GM12878 (cell line): ENCODE measurements at regions not wholly inside any gene's neighbourhood (a gene's known extent, or its start where the extent isn't known, plus 50 kb on each side); places are given as distances from the start of the nearest gene placed in this dataset.

Experiments used
- ATAC-seq: fragments of 200-7000 bp; cut with Tn5 transposase; 3 replicates; pipeline ENCODE4 v1.9.1; 2020; ENCODE audit warnings: mild to moderate bottlenecking, moderate library complexity
- BruUV-seq: library from RNA; stranded (reverse); fragments of 400-500 nt; replicated peaks from 2 replicates; lab custom pipeline; 2021; lab: Mats Ljungman, UMichigan
- CTCF ChIA-PET: fragments of 300-600 bp; sonication (Branson Sonifier 250); formaldehyde crosslinking; extraction: SDS; loops from one replicate; lab custom pipeline; 2021; ENCODE audit warnings: inconsistent platforms; lab: Yijun Ruan, JAX
- POLR2A ChIA-PET: fragments of 350-600 bp; formaldehyde crosslinking; extraction: SDS; loops from one replicate; lab custom pipeline; 2021; ENCODE audit warnings: inconsistent platforms; lab: Charles Lee
- RAD21 ChIA-PET: fragments of 300-600 bp; sonication (Branson Sonifier 250); formaldehyde crosslinking; loops from one replicate; lab custom pipeline; 2023; ENCODE audit warnings: antibody characterized with exemption; ENCODE audit not compliant: unreplicated experiment; lab: Charles Lee
- SMC1A ChIA-PET: fragments of 300-600 bp; sonication (Branson Sonifier 250); formaldehyde crosslinking; loops from one replicate; lab custom pipeline; 2023; ENCODE audit not compliant: unreplicated experiment, uncharacterized antibody; lab: Charles Lee
- DNase-seq: peaks from one replicate; pipeline ENCODE4 v3.0.0-alpha.2; 2011; ENCODE audit warnings: low read depth, low spot score
- FAIRE-seq: peaks from 3 replicates; lab custom pipeline; 2011; peaks lifted over from hg19 to GRCh38; lab: Jason Lieb, UNC
- H2AFZ ChIP-seq: 2 replicates; pipeline ENCODE4 v1.6.0; 2011; ENCODE audit warnings: low read depth, low read length, control low read depth; ENCODE audit not compliant: control insufficient read depth
- H3K27ac ChIP-seq: 2 replicates; pipeline ENCODE4 v1.5.1; 2011; ENCODE audit warnings: control low read depth; ENCODE audit not compliant: control insufficient read depth, insufficient read depth
- H3K27me3 ChIP-seq, 2 experiments: replicated peaks in 1 of 2; 2 replicates each; pipeline versions ENCODE4 v1.6.0 to v1.6.1; 2011; ENCODE audit warnings: low read length in 1 of 2; ENCODE audit not compliant: control insufficient read depth in 2 of 2, insufficient read depth in 2 of 2
- H3K36me3 ChIP-seq, 2 experiments: 2 replicates each; pipeline ENCODE4 v1.5.1; 2011; ENCODE audit warnings: low read length in 1 of 2; ENCODE audit not compliant: control insufficient read depth in 2 of 2, insufficient read depth in 2 of 2
- H3K4me1 ChIP-seq: 2 replicates; pipeline ENCODE4 v1.6.1; 2011; ENCODE audit warnings: mild to moderate bottlenecking, low read length, moderate library complexity, mixed read lengths; ENCODE audit not compliant: control insufficient read depth, insufficient read depth
- H3K4me2 ChIP-seq: 2 replicates; pipeline ENCODE4 v1.6.0; 2011; ENCODE audit warnings: control low read depth; ENCODE audit not compliant: control insufficient read depth, insufficient read depth
- H3K4me3 ChIP-seq: fragments of 200-600 bp; sonication (generic); 2 replicates; pipeline ENCODE4 v1.5.1; 2016
- H3K79me2 ChIP-seq: 2 replicates; pipeline ENCODE4 v1.6.0; 2011; ENCODE audit warnings: low read length; ENCODE audit not compliant: control insufficient read depth, insufficient read depth
- H3K9ac ChIP-seq: 2 replicates; pipeline ENCODE4 v1.8.0; 2011; ENCODE audit warnings: low read length, control low read depth, mixed read lengths; ENCODE audit not compliant: control insufficient read depth, insufficient read depth
- H3K9me3 ChIP-seq: replicated peaks from 3 replicates; pipeline ENCODE4 v1.5.1; 2011; ENCODE audit warnings: mild to moderate bottlenecking, low read length; ENCODE audit not compliant: control insufficient read depth, insufficient read depth
- H4K20me1 ChIP-seq: 2 replicates; pipeline ENCODE4 v1.6.0; 2011; ENCODE audit not compliant: control insufficient read depth, insufficient read depth
- CEBPZ ChIP-seq: fragments of 150-350 bp; IDR thresholded peaks from 2 replicates; pipeline ENCODE4 v1.6.1; 2016; ENCODE audit warnings: low read depth, low read length
- E2F4 ChIP-seq: IDR thresholded peaks from 2 replicates; pipeline ENCODE4 v1.6.1; 2012; ENCODE audit warnings: low read depth, low read length, improper control_type of control experiment
- ELK1 ChIP-seq: IDR thresholded peaks from 2 replicates; pipeline ENCODE4 v1.6.1; 2012; ENCODE audit warnings: low read depth, low read length, improper control_type of control experiment
- KDM1A ChIP-seq: fragments of 200-600 bp; sonication (generic); IDR thresholded peaks from 2 replicates; pipeline ENCODE4 v1.6.1; 2016; ENCODE audit warnings: borderline replicate concordance
- RELB ChIP-seq: fragments of 450-650 bp; IDR thresholded peaks from 2 replicates; pipeline ENCODE4 v1.6.1; 2017; ENCODE audit warnings: low read depth, mild to moderate bottlenecking, moderate library complexity
- SUZ12 ChIP-seq: fragments of 200-600 bp; sonication (generic); IDR thresholded peaks from one replicate; pipeline ENCODE4 v1.6.1; 2018; ENCODE audit warnings: antibody characterized with exemption, mild to moderate bottlenecking; ENCODE audit not compliant: unreplicated experiment
- TARDBP ChIP-seq: IDR thresholded peaks from 2 replicates; pipeline ENCODE4 v1.6.1; 2016; ENCODE audit warnings: borderline replicate concordance
- TCF7 ChIP-seq: IDR thresholded peaks from 2 replicates; pipeline ENCODE4 v1.6.1; 2014; ENCODE audit warnings: antibody characterized with exemption, borderline replicate concordance
- ZNF384 ChIP-seq: IDR thresholded peaks from 2 replicates; pipeline ENCODE4 v1.6.1; 2012; ENCODE audit warnings: low read depth, mild to moderate bottlenecking, low read length, improper control_type of control experiment, borderline replicate concordance
- WGBS: methylation state at CpG from one replicate; pipeline ENCODE4 v1.1.6; 2016; ENCODE audit warnings: low lambda C conversion rate; ENCODE audit not compliant: insufficient replicate concordance, insufficient coverage; ENCODE audit errors: missing lambda C conversion rate; 5-methylcytosine and 5-hydroxymethylcytosine counted together
- in situ Hi-C: fragments of 300-500 bp; cut with MboI; formaldehyde crosslinking; loops from 9 replicates; pipeline ENCODE4 v1.14.3; 2018; ENCODE audit warnings: mixed read lengths
- intact Hi-C: fragments of 100-400 bp; cut with micrococcal nuclease; formaldehyde crosslinking; loops from one replicate; pipeline ENCODE4 v1.14.2; 2022; ENCODE audit not compliant: unreplicated experiment

DNA sequence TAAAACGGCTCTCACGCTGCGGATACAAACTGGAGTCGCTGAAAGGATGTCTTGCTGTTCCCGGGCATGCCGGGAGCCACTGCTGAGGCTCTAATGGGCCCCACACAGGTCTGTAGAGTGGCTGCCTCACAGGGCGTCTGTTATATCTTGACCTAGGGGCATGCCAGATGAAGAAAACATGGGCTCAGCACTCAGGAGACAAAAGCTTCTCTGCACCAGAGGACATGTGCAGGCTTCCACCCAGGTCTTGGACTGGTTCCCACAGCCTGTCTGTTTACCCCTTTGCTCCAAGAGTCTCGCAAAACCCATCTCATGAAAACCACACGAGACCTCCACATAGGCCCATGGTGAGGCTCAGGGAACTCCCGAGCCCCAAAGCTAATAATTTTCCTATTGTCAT lies 134.2 kb downstream of the RPS29 start:
- CTCF ChIA-PET, result interaction anchor here (1.4 to 1.7 kb wide), 2 partner anchors 10 kb away, joined by 4 to 9 read pairs; no protein-coding TSS in a partner anchor
- Histone ChIP-seq H3K27me3 (no peaks in the 10 kb centered on the region; a peak in 1 of 4 replicates), H3K4me1 (no peaks in the 10 kb centered on the region), H3K4me3 (no peak overlapping the region), H3K79me2 (no peaks in the 10 kb centered on the region), H2AFZ (no peak overlapping the region)
- no peak for TF ChIP-seq TARDBP
- no peak for TF ChIP-seq ELK1
- TF ChIP-seq, all 136 proteins: peak for 0
- intact Hi-C loops, result no loop called here
- Histone ChIP-seq H3K36me3 (no peaks in the 10 kb centered on the region), H3K27ac (no peak overlapping the region), H3K9me3 (no peaks in the 10 kb centered on the region), H3K4me2 (no peak overlapping the region), H4K20me1 (no peaks in the 10 kb centered on the region), H3K9ac (no peak overlapping the region)
- ChIA-PET SMC1A (no interaction called here), RAD21 (interaction anchor here (0.5 kb wide), 1 partner anchor 356 kb away, joined by 4 read pairs; no protein-coding TSS in a partner anchor), POLR2A (no interaction called here)
- FAIRE-seq (no peak), ATAC-seq (no peak), DNase-seq (no peak)
- 36% methylated on average over 10 of the region's 10 CpGs for WGBS
- in situ Hi-C loops, result loop anchor here (25.0 kb wide), 1 partner anchor 310 kb away; the partner anchor contains the start of gene KLHDC2
- BruUV-seq, result no TSS peak

DNA sequence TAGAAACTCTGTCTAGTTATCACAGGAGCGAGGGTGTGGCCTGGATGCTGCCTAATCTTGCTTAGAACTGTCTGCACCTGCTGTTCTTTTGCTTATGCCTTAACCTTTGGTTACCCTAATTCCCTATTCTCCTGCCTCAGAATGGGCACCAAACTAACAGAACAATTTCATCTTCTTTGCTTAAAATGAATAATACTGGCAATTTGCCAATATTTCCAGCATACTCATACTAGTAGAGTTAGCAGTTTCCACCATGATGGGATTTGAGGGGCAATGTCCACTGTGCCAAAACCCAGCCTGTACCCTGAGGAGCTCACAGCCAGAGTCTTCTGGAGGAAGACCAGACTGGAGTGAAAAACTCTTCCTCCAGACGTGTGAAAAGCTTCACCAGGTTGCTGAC lies 136.4 kb downstream of the RPS29 start:
- H3K9me3 ChIP-seq, result no peaks in the 10 kb centered on the region
- no peaks in the 10 kb centered on the region for H3K79me2 ChIP-seq
- in situ Hi-C loops, result loop anchor here (25.0 kb wide), 1 partner anchor 313 kb away; the partner anchor contains the start of gene KLHDC2
- no peak for FAIRE-seq
- no TSS peak for BruUV-seq
- 0% methylated on average over 2 of the region's 2 CpGs for WGBS
- intact Hi-C loops, result no loop called here
- H3K9ac ChIP-seq, result no peak overlapping the region
- no peak overlapping the region for H2AFZ ChIP-seq
- H3K4me1 ChIP-seq, result no peaks in the 10 kb centered on the region
- TF ChIP-seq TCF7 (no peak), KDM1A (no peak), RELB (no peak), CEBPZ (no peak), E2F4 (no peak), SUZ12 (no peak), ZNF384 (no peak)
- no peaks in the 10 kb centered on the region for H4K20me1 ChIP-seq
- no peak overlapping the region for H3K4me2 ChIP-seq
- SMC1A ChIA-PET, result no interaction called here
- no peak for DNase-seq
- no peaks in the 10 kb centered on the region; a peak in 1 of 4 replicates for H3K27me3 ChIP-seq
- no peak overlapping the region for H3K4me3 ChIP-seq
- ATAC-seq, result no peak
- no peaks in the 10 kb centered on the region for H3K36me3 ChIP-seq
- CTCF ChIA-PET, result no interaction called here
- POLR2A ChIA-PET, result no interaction called here
- RAD21 ChIA-PET, result no interaction called here
- H3K27ac ChIP-seq, result no peak overlapping the region
